ENCODE measurements at regions not wholly inside any gene's neighbourhood (a gene's known extent, or its start where the extent isn't known, plus 50 kb on each side); places are given as distances from the start of the nearest gene placed in this dataset.

DNA sequence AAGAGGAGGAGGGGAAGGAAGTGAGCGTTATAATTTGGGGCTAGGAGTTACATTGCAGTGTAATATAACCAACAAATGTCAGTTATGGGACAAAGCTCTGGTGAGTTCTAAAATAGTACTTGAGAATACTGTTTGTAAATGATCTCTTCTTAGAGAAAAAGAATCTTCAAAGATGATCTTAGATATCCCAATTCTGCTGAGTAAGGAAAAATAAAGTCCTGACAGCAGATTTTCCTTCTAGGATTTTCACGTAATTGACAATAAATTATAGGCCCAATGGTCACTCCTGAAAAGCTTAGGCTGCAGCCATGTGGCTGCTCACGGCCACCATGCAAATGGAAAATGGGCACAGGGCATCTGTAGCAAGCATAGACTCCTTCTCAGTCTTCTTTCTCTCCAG lies 241.6 kb downstream of the SIPA1L2 start:
- Histone ChIP-seq H3K4ac (ENCODE audit: low read depth in 1 of 2, low read length in 2 of 2) (no peak overlapping the region), H2BK12ac (ENCODE audit: low read length in 2 of 2) (no peak overlapping the region), H3K36me3 (ENCODE audit: control insufficient read depth in 1 of 2, insufficient read depth in 2 of 2, low read depth in 1 of 2, low read length in 2 of 2) (no peaks in the 10 kb centered on the region), H2AK5ac (ENCODE audit: low read length, severe bottlenecking) (no peak overlapping the region), H3K4me3 (ENCODE audit: insufficient read depth in 1 of 2, low read depth in 1 of 2, low read length in 2 of 2) (no peak overlapping the region), H2BK15ac (ENCODE audit: low read depth, poor library complexity, severe bottlenecking) (no peak overlapping the region), H2BK5ac (ENCODE audit: low read depth, low read length, poor library complexity, severe bottlenecking) (no peak overlapping the region), H3K18ac (ENCODE audit: low read depth in 1 of 2, low read length in 2 of 2) (no peak overlapping the region), H3K27ac (ENCODE audit: low read length, poor library complexity, severe bottlenecking) (no peak overlapping the region), H3K27me3 (ENCODE audit: control insufficient read depth in 1 of 2, insufficient read depth in 1 of 2, low read length in 2 of 2) (no peaks in the 10 kb centered on the region), H3K4me1 (ENCODE audit: control insufficient read depth, insufficient read depth, low read depth, low read length) (peaks cover 13% of the 10 kb centered on the region), H4K91ac (ENCODE audit: low read length) (no peak overlapping the region), H2AFZ (ENCODE audit: low read depth, low read length) (no peak overlapping the region), H2BK120ac (ENCODE audit: low read depth, low read length) (no peak overlapping the region), H3K79me1 (replicated peaks; ENCODE audit: low read length, poor library complexity, severe bottlenecking) (no peaks in the 10 kb centered on the region), H3K4me2 (ENCODE audit: low read length, poor library complexity, severe bottlenecking) (no peak overlapping the region), H4K8ac (ENCODE audit: low read length) (no peak overlapping the region), H3K23ac (ENCODE audit: low read length in 2 of 2) (no peak overlapping the region), H3K9ac (ENCODE audit: low read length) (no peak overlapping the region), H3K9me3 (ENCODE audit: control insufficient read depth, low read length) (no peaks in the 10 kb centered on the region), H3K14ac (ENCODE audit: low read length in 2 of 2) (no peak overlapping the region)
- DNase-seq: no peak
- 99% methylated on average over 3 of the region's 3 CpGs for WGBS

DNA sequence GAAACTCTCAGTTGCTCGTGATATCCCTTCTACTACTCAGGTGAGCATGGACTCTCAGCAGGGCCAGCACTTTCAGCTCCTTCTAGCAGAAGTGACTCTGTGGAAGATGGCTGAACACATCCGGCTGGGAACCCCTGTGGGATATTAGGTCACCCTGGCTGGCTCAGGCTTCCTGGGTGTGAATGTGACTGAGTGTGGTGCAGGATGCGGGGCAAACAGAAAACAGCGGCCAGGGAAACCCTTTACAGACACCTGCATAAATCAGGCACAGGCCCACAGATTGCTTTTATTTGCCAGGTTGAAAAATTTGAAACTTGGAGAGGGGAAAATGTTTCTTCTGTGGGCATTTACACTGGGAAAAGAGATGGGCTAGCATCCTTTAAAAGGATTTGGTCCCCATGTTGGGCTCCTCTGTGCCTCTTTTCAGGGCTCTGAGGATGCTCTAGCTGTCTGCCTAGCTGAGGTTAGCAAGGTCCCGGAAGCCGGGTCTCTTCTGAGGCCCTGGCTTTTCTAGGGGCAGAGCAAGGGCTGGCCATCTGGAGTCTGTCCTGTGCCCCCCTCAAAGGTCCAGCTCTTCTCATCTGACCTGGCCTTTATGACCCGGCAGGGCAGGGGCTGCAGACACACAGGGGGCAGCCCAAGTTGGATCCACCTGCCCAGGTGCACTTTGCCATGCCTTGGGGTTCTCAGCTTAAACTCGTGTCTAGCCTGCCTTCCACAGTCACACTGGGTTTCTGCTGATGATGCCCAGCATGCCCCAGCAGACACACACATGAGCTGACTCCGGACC lies 243.0 kb downstream of the SIPA1L2 start:
- no peaks in the 10 kb centered on the region for H3K36me3 ChIP-seq (ENCODE audit: control insufficient read depth in 1 of 2, insufficient read depth in 2 of 2, low read depth in 1 of 2, low read length in 2 of 2)
- no peak overlapping the region for H2AFZ ChIP-seq (ENCODE audit: low read depth, low read length)
- no peak overlapping the region for H3K18ac ChIP-seq (ENCODE audit: low read depth in 1 of 2, low read length in 2 of 2)
- no peak overlapping the region for H2AK5ac ChIP-seq (ENCODE audit: low read length, severe bottlenecking)
- H2BK15ac ChIP-seq (ENCODE audit: low read depth, poor library complexity, severe bottlenecking): no peak overlapping the region
- no peak overlapping the region for H3K27ac ChIP-seq (ENCODE audit: low read length, poor library complexity, severe bottlenecking)
- H3K79me1 ChIP-seq (replicated peaks; ENCODE audit: low read length, poor library complexity, severe bottlenecking): no peaks in the 10 kb centered on the region
- H3K4me3 ChIP-seq (ENCODE audit: insufficient read depth in 1 of 2, low read depth in 1 of 2, low read length in 2 of 2): no peak overlapping the region
- H2BK5ac ChIP-seq (ENCODE audit: low read depth, low read length, poor library complexity, severe bottlenecking): no peak overlapping the region
- no peak overlapping the region for H3K23ac ChIP-seq (ENCODE audit: low read length in 2 of 2)
- peaks cover 11% of the 10 kb centered on the region for H3K4me1 ChIP-seq (ENCODE audit: control insufficient read depth, insufficient read depth, low read depth, low read length)
- 93% methylated on average over 9 of the region's 9 CpGs for WGBS
- H4K8ac ChIP-seq (ENCODE audit: low read length): no peak overlapping the region
- no peak for DNase-seq
- H3K4ac ChIP-seq (ENCODE audit: low read depth in 1 of 2, low read length in 2 of 2): no peak overlapping the region
- no peak overlapping the region for H2BK12ac ChIP-seq (ENCODE audit: low read length in 2 of 2)
- no peak overlapping the region for H2BK120ac ChIP-seq (ENCODE audit: low read depth, low read length)
- no peaks in the 10 kb centered on the region for H3K9me3 ChIP-seq (ENCODE audit: control insufficient read depth, low read length)
- H3K4me2 ChIP-seq (ENCODE audit: low read length, poor library complexity, severe bottlenecking): no peak overlapping the region
- peak overlapping the region; percentile 14 for H4K91ac ChIP-seq (ENCODE audit: low read length)
- H3K9ac ChIP-seq (ENCODE audit: low read length): no peak overlapping the region
- H3K27me3 ChIP-seq (ENCODE audit: control insufficient read depth in 1 of 2, insufficient read depth in 1 of 2, low read length in 2 of 2): no peaks in the 10 kb centered on the region
- H3K14ac ChIP-seq (ENCODE audit: low read length in 2 of 2): no peak overlapping the region

DNA sequence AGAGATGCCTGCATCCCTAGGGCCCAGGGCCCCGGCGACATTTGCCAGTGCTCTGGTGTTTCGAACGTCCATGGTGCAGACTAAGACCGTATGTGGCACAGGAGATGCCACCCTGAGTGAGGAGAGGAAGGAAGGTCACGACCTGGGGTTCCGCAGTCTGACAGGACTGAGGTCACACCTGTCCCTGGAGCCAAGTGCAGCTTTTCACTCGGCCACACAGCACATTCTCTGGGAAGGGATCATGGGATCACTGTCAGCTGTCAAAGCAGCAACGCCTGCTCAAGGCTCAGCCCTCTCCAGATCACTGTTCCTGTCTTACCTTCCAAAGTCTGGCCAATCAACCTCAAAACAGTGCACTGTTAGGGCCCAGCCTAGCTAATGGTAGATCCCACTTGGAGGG lies 243.6 kb downstream of the SIPA1L2 start:
- Histone ChIP-seq H2BK15ac (ENCODE audit: low read depth, poor library complexity, severe bottlenecking) (no peak overlapping the region), H3K9ac (ENCODE audit: low read length) (no peak overlapping the region), H2BK12ac (ENCODE audit: low read length in 2 of 2) (no peak overlapping the region), H3K18ac (ENCODE audit: low read depth in 1 of 2, low read length in 2 of 2) (peak overlapping the region; percentile 1 to 16), H2BK120ac (ENCODE audit: low read depth, low read length) (no peak overlapping the region), H3K79me1 (replicated peaks; ENCODE audit: low read length, poor library complexity, severe bottlenecking) (no peaks in the 10 kb centered on the region), H4K91ac (ENCODE audit: low read length) (peak overlapping the region; percentile 44), H2AFZ (ENCODE audit: low read depth, low read length) (no peak overlapping the region), H3K36me3 (ENCODE audit: control insufficient read depth in 1 of 2, insufficient read depth in 2 of 2, low read depth in 1 of 2, low read length in 2 of 2) (no peaks in the 10 kb centered on the region), H3K4ac (ENCODE audit: low read depth in 1 of 2, low read length in 2 of 2) (no peak overlapping the region), H3K4me2 (ENCODE audit: low read length, poor library complexity, severe bottlenecking) (no peak overlapping the region), H3K23ac (ENCODE audit: low read length in 2 of 2) (no peak overlapping the region), H3K27ac (ENCODE audit: low read length, poor library complexity, severe bottlenecking) (no peak overlapping the region), H3K4me1 (ENCODE audit: control insufficient read depth, insufficient read depth, low read depth, low read length) (peaks cover 11% of the 10 kb centered on the region), H4K8ac (ENCODE audit: low read length) (no peak overlapping the region), H2BK5ac (ENCODE audit: low read depth, low read length, poor library complexity, severe bottlenecking) (no peak overlapping the region), H3K4me3 (ENCODE audit: insufficient read depth in 1 of 2, low read depth in 1 of 2, low read length in 2 of 2) (no peak overlapping the region), H3K14ac (ENCODE audit: low read length in 2 of 2) (peak overlapping the region in 1 of 2 experiments; percentile 5), H2AK5ac (ENCODE audit: low read length, severe bottlenecking) (no peak overlapping the region), H3K9me3 (ENCODE audit: control insufficient read depth, low read length) (no peaks in the 10 kb centered on the region), H3K27me3 (ENCODE audit: control insufficient read depth in 1 of 2, insufficient read depth in 1 of 2, low read length in 2 of 2) (no peaks in the 10 kb centered on the region)
- no peak for DNase-seq
- 92% methylated on average over 9 of the region's 9 CpGs for WGBS

DNA sequence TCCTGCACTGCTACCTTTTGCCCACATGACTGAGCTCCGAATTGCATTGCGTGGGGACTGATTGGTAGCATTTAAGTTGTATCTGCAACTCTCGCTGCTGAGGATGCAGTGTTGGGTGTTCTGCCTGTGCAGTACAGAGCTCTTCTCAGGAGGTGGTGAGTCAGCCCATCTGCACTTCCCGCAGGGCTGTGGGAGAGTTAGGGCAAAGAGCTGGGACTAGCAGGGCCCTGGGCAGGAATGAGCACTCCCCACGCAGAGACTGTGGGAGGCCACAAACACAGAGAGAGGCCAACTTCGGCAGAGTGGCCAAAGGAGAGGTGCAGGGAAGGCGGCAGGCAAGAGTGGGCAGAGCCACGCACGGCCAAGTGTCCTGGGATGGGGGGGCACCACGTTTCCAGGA lies 244.7 kb downstream of the SIPA1L2 start:
- H3K14ac ChIP-seq (ENCODE audit: low read length in 2 of 2): peak overlapping the region in 1 of 2 experiments; percentile 2
- no peaks in the 10 kb centered on the region for H3K79me1 ChIP-seq (replicated peaks; ENCODE audit: low read length, poor library complexity, severe bottlenecking)
- WGBS: 50% methylated on average over 10 of the region's 10 CpGs
- H3K9ac ChIP-seq (ENCODE audit: low read length): no peak overlapping the region
- H3K36me3 ChIP-seq (ENCODE audit: control insufficient read depth in 1 of 2, insufficient read depth in 2 of 2, low read depth in 1 of 2, low read length in 2 of 2): no peaks in the 10 kb centered on the region
- peak overlapping the region in 1 of 2 experiments; percentile 17 for H3K4ac ChIP-seq (ENCODE audit: low read depth in 1 of 2, low read length in 2 of 2)
- no peak overlapping the region for H3K4me2 ChIP-seq (ENCODE audit: low read length, poor library complexity, severe bottlenecking)
- peak; percentile 83 for DNase-seq
- H2BK5ac ChIP-seq (ENCODE audit: low read depth, low read length, poor library complexity, severe bottlenecking): no peak overlapping the region
- peak overlapping the region in 1 of 2 experiments; percentile 89 for H3K18ac ChIP-seq (ENCODE audit: low read depth in 1 of 2, low read length in 2 of 2)
- no peak overlapping the region for H2BK120ac ChIP-seq (ENCODE audit: low read depth, low read length)
- no peak overlapping the region for H3K23ac ChIP-seq (ENCODE audit: low read length in 2 of 2)
- H4K8ac ChIP-seq (ENCODE audit: low read length): peak overlapping the region; percentile 90
- peak overlapping the region in 1 of 2 experiments; percentile 64 for H2BK12ac ChIP-seq (ENCODE audit: low read length in 2 of 2)
- H3K27ac ChIP-seq (ENCODE audit: low read length, poor library complexity, severe bottlenecking): peak overlapping the region; percentile 27
- no peak overlapping the region for H4K91ac ChIP-seq (ENCODE audit: low read length)
- no peak overlapping the region for H2AK5ac ChIP-seq (ENCODE audit: low read length, severe bottlenecking)
- H3K4me3 ChIP-seq (ENCODE audit: insufficient read depth in 1 of 2, low read depth in 1 of 2, low read length in 2 of 2): no peak overlapping the region
- H2AFZ ChIP-seq (ENCODE audit: low read depth, low read length): no peak overlapping the region
- no peak overlapping the region for H2BK15ac ChIP-seq (ENCODE audit: low read depth, poor library complexity, severe bottlenecking)
- H3K27me3 ChIP-seq (ENCODE audit: control insufficient read depth in 1 of 2, insufficient read depth in 1 of 2, low read length in 2 of 2): peaks cover 0 to 6% of the 10 kb centered on the region in 2 experiments
- peaks cover 13% of the 10 kb centered on the region for H3K4me1 ChIP-seq (ENCODE audit: control insufficient read depth, insufficient read depth, low read depth, low read length)
- H3K9me3 ChIP-seq (ENCODE audit: control insufficient read depth, low read length): no peaks in the 10 kb centered on the region

Data from mesenchymal stem cell (in vitro differentiated cells and primary cell).